Lower lobe of right lung (tissue), 2 donors: ENCODE measurements at regions not wholly inside any gene's neighbourhood (a gene's known extent, or its start where the extent isn't known, plus 50 kb on each side); places are given as distances from the start of the nearest gene placed in this dataset.

Experiments
- ATAC-seq, 2 donors: fragments of 200-7000 bp; cut with Tn5 transposase; one replicate each; pipeline ENCODE4 v1.9.1; 2020 to 2022; ENCODE audit warnings: mild to moderate bottlenecking in 2 of 2, moderate library complexity in 2 of 2
- DNase-seq: peaks from one replicate; pipeline ENCODE4 v3.0.0-alpha.2; 2020
- H3K27ac ChIP-seq: fragments of 200-600 bp; one replicate; pipeline ENCODE4 v1.8.0; 2022
- H3K27me3 ChIP-seq: fragments of 200-600 bp; one replicate; pipeline ENCODE4 v1.8.0; 2022; ENCODE audit warnings: low read depth
- H3K36me3 ChIP-seq: fragments of 200-600 bp; one replicate; pipeline ENCODE4 v1.8.0; 2022; ENCODE audit warnings: mild to moderate bottlenecking
- H3K4me1 ChIP-seq: fragments of 200-600 bp; one replicate; pipeline ENCODE4 v1.8.0; 2022
- H3K4me3 ChIP-seq: fragments of 200-600 bp; one replicate; pipeline ENCODE4 v1.8.0; 2022; ENCODE audit warnings: mild to moderate bottlenecking
- H3K9me3 ChIP-seq: fragments of 200-600 bp; one replicate; pipeline ENCODE4 v1.8.0; 2022
- intact Hi-C: fragments of 100-400 bp; cut with DNase I; formaldehyde crosslinking; loops from one replicate; pipeline ENCODE4 v1.11.0; 2022
- TF ChIP-seq, protein P1 (sequence below): fragments of 200-600 bp; IDR thresholded peaks from one replicate; pipeline ENCODE4 v1.8.0; 2022; ENCODE audit warnings: antibody characterized with exemption, mild to moderate bottlenecking
- donor health status: DM: no; HTN: yes; CAD: no; lungs with severe emphysema.

DNA sequence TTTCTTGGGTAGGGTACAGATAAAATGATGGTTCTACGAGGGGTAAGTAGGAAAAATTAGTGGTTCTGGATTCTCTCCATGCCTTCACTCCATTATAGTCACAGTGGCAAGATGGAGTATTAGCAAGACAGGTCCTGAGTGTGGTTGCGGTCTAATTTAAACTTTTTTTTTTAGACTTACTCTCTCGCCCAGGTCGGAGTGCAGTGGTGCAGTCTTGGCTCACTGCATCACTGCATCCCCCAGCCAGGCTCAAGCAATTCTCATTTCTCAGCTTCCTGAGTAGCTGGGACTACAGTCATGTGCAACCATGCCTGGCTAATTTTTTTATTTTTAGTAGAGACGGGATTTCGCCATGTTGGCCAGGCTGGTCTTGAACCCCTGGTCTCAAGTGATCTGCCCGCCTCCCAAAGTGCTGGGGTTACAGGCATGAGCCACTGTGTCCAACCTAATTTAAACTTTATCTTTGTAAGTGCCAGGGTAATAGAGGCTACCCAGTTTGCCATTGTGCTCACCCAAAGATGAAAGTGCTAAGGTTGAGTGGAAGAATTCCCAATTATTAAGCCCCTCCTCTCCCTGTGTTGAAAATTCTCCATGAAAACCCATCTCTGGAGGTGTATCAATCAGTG lies 135.6 kb downstream of the TM9SF2 start:
- no peak overlapping the region for H3K4me3 ChIP-seq
- DNase-seq: no peak
- intact Hi-C loops: no loop called here
- no peak overlapping the region for H3K27ac ChIP-seq
- H3K9me3 ChIP-seq: no peaks in the 10 kb centered on the region
- no peak for ATAC-seq
- no peaks in the 10 kb centered on the region for H3K4me1 ChIP-seq
- no peaks in the 10 kb centered on the region for H3K27me3 ChIP-seq
- no peaks in the 10 kb centered on the region for H3K36me3 ChIP-seq
- TF ChIP-seq, protein P1, sequence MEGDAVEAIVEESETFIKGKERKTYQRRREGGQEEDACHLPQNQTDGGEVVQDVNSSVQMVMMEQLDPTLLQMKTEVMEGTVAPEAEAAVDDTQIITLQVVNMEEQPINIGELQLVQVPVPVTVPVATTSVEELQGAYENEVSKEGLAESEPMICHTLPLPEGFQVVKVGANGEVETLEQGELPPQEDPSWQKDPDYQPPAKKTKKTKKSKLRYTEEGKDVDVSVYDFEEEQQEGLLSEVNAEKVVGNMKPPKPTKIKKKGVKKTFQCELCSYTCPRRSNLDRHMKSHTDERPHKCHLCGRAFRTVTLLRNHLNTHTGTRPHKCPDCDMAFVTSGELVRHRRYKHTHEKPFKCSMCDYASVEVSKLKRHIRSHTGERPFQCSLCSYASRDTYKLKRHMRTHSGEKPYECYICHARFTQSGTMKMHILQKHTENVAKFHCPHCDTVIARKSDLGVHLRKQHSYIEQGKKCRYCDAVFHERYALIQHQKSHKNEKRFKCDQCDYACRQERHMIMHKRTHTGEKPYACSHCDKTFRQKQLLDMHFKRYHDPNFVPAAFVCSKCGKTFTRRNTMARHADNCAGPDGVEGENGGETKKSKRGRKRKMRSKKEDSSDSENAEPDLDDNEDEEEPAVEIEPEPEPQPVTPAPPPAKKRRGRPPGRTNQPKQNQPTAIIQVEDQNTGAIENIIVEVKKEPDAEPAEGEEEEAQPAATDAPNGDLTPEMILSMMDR: no peak

DNA sequence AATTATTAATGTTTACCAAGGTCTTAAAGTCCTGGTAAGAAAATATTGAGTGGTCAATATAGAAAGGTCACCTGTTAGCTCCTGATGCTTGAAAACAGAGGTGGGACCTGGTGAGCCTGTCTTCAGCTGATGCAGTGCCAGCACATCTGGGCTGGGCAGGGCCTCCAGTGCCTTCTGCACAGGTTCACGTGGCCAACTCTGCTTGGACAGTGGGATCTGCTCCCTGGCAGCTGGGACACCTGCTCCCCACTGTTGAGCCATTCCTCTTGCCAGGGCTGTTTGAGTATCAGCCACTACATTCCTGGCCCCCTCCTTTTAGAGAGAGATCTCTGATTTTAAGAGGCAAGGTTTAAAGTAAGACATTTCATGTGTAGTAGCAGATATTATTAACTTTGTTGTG lies 135.0 kb downstream of the TM9SF2 start:
- Histone ChIP-seq H3K36me3 (no peaks in the 10 kb centered on the region), H3K27me3 (no peaks in the 10 kb centered on the region), H3K4me3 (no peak overlapping the region), H3K27ac (no peak overlapping the region), H3K4me1 (no peaks in the 10 kb centered on the region), H3K9me3 (no peaks in the 10 kb centered on the region)
- ATAC-seq: no peak
- no peak for DNase-seq
- TF ChIP-seq, protein P1: no peak
- intact Hi-C loops: no loop called here

DNA sequence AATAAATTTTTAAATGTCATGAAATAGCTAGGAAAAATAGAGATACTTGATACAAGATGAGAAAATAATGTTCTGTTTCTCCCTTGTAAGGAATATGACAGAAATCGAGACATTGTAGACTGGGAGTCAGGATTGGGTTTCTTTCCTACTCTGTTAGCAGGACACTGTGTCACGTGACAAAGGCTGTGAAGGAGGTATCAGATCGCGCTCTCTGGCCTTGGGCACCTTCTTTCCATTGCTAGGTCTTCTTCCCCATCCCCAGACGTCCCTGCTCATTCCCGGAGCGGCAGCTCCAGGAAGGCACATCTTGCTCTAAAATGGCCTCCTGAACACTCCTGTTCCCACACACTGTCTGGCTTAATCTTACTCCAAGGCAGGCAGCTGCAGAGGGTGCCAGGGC lies 133.4 kb downstream of the TM9SF2 start:
- ATAC-seq: no peak

DNA sequence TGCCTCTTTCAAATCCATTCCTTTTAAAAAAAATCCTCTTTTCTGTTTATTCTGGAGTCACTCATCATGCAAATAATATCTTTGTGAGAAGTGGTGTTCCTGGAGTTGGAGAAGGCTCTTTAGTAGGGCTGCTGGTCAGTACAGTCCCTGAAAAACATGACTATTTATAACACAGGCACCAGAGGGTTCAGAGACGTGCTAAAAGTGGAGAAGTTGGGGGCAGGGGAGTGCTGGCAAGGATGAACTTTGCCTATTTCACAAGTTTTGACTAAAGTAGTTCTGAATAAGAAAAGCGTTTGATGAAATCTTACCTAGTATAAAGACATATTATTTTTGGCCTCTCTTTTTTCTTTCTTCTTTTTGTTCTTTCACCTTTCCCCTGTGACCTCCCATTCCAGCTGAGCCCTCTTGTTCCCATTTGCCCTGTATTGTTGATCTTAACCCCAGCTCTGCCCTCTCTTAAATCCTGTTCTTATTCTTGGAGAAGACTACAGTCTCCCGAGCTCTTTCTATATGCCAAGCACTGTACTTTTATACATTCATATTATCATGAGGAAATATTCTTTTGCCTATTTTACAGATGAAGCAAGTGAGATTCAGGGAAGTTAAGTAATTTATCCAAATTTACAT lies 129.1 kb downstream of the TM9SF2 start:
- no peak for ATAC-seq

More for the DNA sequence above, 133.4 kb downstream of the TM9SF2 start:
- H3K4me3 ChIP-seq: no peak overlapping the region
- no peaks in the 10 kb centered on the region for H3K9me3 ChIP-seq
- H3K27ac ChIP-seq: no peak overlapping the region
- no peaks in the 10 kb centered on the region for H3K4me1 ChIP-seq
- H3K36me3 ChIP-seq: no peaks in the 10 kb centered on the region
- intact Hi-C loops: no loop called here
- H3K27me3 ChIP-seq: no peaks in the 10 kb centered on the region
- no peak for DNase-seq
- TF ChIP-seq, protein P1: no peak

DNA sequence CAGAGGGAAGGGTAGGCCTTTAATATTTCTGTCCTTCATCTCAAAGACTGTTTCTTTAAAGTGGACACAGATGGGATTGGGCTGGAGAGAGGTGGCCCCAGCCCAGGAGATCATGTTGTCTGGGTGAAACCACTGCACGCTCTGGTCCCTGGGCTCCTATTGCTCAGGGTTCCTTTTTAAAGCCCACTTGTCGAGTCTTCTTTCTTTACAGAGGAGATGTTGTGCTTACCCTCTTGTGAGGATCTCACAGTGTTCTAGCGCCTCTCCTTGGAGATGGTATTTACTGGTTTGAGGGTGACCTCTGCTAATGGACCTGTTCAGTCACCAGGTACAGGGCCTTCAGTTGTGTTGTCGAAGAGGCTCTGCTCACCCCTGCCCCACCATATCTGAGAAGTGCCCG lies 128.4 kb downstream of the TM9SF2 start:
- ATAC-seq: no peak
- intact Hi-C loops: no loop called here
- H3K27ac ChIP-seq: no peak overlapping the region
- no peaks in the 10 kb centered on the region for H3K36me3 ChIP-seq
- no peaks in the 10 kb centered on the region for H3K4me1 ChIP-seq
- H3K4me3 ChIP-seq: no peak overlapping the region
- TF ChIP-seq, protein P1: no peak
- H3K9me3 ChIP-seq: no peaks in the 10 kb centered on the region
- no peaks in the 10 kb centered on the region for H3K27me3 ChIP-seq
- DNase-seq: no peak

More for the DNA sequence above, 129.1 kb downstream of the TM9SF2 start:
- TF ChIP-seq, protein P1: no peak
- Histone ChIP-seq H3K36me3 (no peaks in the 10 kb centered on the region), H3K27ac (no peak overlapping the region), H3K9me3 (no peaks in the 10 kb centered on the region), H3K27me3 (no peaks in the 10 kb centered on the region), H3K4me3 (no peak overlapping the region), H3K4me1 (no peaks in the 10 kb centered on the region)
- intact Hi-C loops: no loop called here
- DNase-seq: no peak
